Adrenal gland (tissue), 9 donors: ENCODE measurements at regions not wholly inside any gene's neighbourhood (a gene's known extent, or its start where the extent isn't known, plus 50 kb on each side); places are given as distances from the start of the nearest gene placed in this dataset.

ENCODE experiments used
- DNase-seq, 7 donors: peaks; one replicate each; pipeline ENCODE4 v3.0.0-alpha.2; 2019 to 2020
- H3K27ac ChIP-seq, 5 donors: fragments of 200-600 bp; sonication (generic) in 4 of 5; 1 replicate in 3 of 5; 2 replicates in 2 of 5; pipeline versions ENCODE4 v1.5.1 to v1.8.0; 2016 to 2020; ENCODE audit warnings: mild to moderate bottlenecking in 1 of 5
- H3K27me3 ChIP-seq: fragments of 200-600 bp; 2 replicates; pipeline ENCODE4 v1.8.0; 2021
- H3K36me3 ChIP-seq, 2 donors: fragments of 200-600 bp; replicated peaks in 1 of 2; 1 replicate in 1 of 2; 2 replicates in 1 of 2; pipeline versions ENCODE4 v1.5.1 to v1.8.0; 2018 to 2022
- H3K4me1 ChIP-seq, 2 donors: fragments of 200-600 bp; replicated peaks in 1 of 2; 1 replicate in 1 of 2; 2 replicates in 1 of 2; pipeline versions ENCODE4 v1.5.1 to v1.8.0; 2018 to 2021
- H3K4me3 ChIP-seq, 4 donors: fragments of 200-600 bp; sonication (generic) in 3 of 4; one replicate each; pipeline ENCODE4 v1.5.1; 2016 to 2018
- H3K9me3 ChIP-seq, 3 donors: fragments of 200-600 bp; sonication (generic) in 1 of 3; replicated peaks in 1 of 3; 1 replicate in 2 of 3; 2 replicates in 1 of 3; pipeline versions ENCODE4 v1.5.1 to v1.8.0; 2016 to 2021
- POLR2A ChIP-seq, 2 donors: fragments of 450-650 bp; IDR thresholded peaks; one replicate each; pipeline ENCODE4 v1.6.1; 2017; ENCODE audit warnings: antibody characterized with exemption in 2 of 2, mild to moderate bottlenecking in 2 of 2, moderate library complexity in 1 of 2
- WGBS, 4 donors: extraction: QIAGEN DNeasy Blood & Tissue Kit in 2 of 4; methylation state at CpG; one replicate each; pipeline versions ENCODE4 v1.1.5 to v1.1.7; 2013 to 2017; 5-methylcytosine and 5-hydroxymethylcytosine counted together
- intact Hi-C, 2 donors: fragments of 100-400 bp; cut with DNase I; formaldehyde crosslinking; loops; one replicate each; pipeline versions ENCODE4 v1.14.1 to v1.15.0; 2022 to 2023
- TF ChIP-seq, protein P1 (sequence below), 6 experiments: fragments of 450-650 bp in 4 of 6; fragments of 200-600 bp in 2 of 6; sonication (generic) in 1 of 6; IDR thresholded peaks; 1 replicate in 5 of 6; 2 replicates in 1 of 6; pipeline versions ENCODE4 v1.5.1 to v1.8.0; 2016 to 2021; ENCODE audit warnings: antibody characterized with exemption in 6 of 6, mild to moderate bottlenecking in 2 of 6, moderate library complexity in 1 of 6
- donor health status: healthy with polysubstance abuse.
- donor health status: Bipolar disorder and iron deficiency.
- donor health status: DM: yes; HTN: yes; CAD: no.
- donor health status: DM: no; HTN: no; CAD: no.
- donor health status: DM: no; HTN: no; CAD: no.

- intact Hi-C loops = loop anchor here in 1 of 2 donors (10.0 kb wide), 1 partner anchor 591 kb away; no protein-coding TSS in a partner anchor
- no peak for DNase-seq
- H3K36me3 ChIP-seq = no peaks in the 10 kb centered on the region
- H3K27me3 ChIP-seq = no peaks in the 10 kb centered on the region
- no peak overlapping the region for H3K4me3 ChIP-seq
- H3K27ac ChIP-seq = no peak overlapping the region
- no peak for TF ChIP-seq POLR2A (IDR thresholded peaks at IDR 0.05)
- TF ChIP-seq, protein P1, sequence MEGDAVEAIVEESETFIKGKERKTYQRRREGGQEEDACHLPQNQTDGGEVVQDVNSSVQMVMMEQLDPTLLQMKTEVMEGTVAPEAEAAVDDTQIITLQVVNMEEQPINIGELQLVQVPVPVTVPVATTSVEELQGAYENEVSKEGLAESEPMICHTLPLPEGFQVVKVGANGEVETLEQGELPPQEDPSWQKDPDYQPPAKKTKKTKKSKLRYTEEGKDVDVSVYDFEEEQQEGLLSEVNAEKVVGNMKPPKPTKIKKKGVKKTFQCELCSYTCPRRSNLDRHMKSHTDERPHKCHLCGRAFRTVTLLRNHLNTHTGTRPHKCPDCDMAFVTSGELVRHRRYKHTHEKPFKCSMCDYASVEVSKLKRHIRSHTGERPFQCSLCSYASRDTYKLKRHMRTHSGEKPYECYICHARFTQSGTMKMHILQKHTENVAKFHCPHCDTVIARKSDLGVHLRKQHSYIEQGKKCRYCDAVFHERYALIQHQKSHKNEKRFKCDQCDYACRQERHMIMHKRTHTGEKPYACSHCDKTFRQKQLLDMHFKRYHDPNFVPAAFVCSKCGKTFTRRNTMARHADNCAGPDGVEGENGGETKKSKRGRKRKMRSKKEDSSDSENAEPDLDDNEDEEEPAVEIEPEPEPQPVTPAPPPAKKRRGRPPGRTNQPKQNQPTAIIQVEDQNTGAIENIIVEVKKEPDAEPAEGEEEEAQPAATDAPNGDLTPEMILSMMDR (IDR thresholded peaks at IDR 0.05) = no peak
- H3K9me3 ChIP-seq = no peaks in the 10 kb centered on the region
- H3K4me1 ChIP-seq = no peaks in the 10 kb centered on the region
Observed at GRCh38 chr5:129173771-129174170, 79.2 kb downstream of the ISOC1 start.

DNA sequence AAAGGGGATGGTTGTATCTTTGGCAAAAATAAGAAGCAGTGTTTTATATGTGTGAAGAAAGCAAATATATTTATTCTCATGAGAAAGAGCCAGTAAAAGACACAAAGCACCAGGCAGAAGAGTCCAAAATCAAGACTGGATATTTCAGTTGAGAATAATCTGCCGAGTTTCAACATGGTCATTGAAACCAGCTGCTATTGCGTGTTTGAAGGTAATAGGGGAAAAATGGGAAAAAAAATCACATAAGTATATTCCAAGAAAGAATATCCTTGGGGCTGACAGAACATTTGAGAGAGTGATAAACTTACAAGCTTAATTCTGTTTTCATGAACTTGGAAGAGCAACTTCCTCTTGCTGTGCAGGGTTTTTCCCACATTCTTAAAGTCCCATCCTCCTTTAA is 79.9 kb downstream of the ISOC1 start:
- Histone ChIP-seq H3K27me3 (no peaks in the 10 kb centered on the region), H3K4me1 (no peaks in the 10 kb centered on the region), H3K36me3 (no peaks in the 10 kb centered on the region), H3K4me3 (no peak overlapping the region), H3K9me3 (no peaks in the 10 kb centered on the region), H3K27ac (no peak overlapping the region)
- 61 to 81% (median 77%) methylated on average over 2 of the region's 2 CpGs for WGBS, 4 donors
- intact Hi-C loops = loop anchor here in 1 of 2 donors (10.0 kb wide), 1 partner anchor 590 kb away; no protein-coding TSS in a partner anchor
- DNase-seq = no peak
- TF ChIP-seq, protein P1 (IDR thresholded peaks at IDR 0.05) = no peak
- TF ChIP-seq POLR2A (IDR thresholded peaks at IDR 0.05) = no peak

DNA sequence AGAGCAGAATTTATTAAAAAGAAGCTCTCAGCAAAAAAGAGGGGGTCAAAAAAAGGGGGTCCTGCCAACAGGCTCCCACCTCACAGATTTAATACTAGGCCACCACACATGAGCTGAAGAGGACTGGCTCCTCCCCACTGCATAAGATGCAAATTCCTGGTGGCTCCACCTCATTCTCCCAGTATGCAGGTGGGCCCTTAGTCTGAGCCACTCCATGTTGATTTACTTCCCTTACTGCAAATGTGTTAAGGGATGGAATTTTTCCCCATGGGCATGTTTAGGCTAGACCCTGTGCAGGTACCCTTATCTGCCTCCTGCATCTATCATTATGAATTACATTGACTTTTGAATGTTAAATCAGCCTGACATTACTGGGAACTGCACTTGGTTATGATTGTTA is 82.9 kb downstream of the ISOC1 start:
- intact Hi-C loops = loop anchor here in 1 of 2 donors (10.0 kb wide), 1 partner anchor 587 kb away; no protein-coding TSS in a partner anchor
- no peak overlapping the region for H3K4me3 ChIP-seq
- no peaks in the 10 kb centered on the region for H3K9me3 ChIP-seq
- no peaks in the 10 kb centered on the region for H3K36me3 ChIP-seq
- TF ChIP-seq, protein P1 (IDR thresholded peaks at IDR 0.05) = no peak
- no peak for TF ChIP-seq POLR2A (IDR thresholded peaks at IDR 0.05)
- H3K27me3 ChIP-seq = no peaks in the 10 kb centered on the region
- no peak overlapping the region for H3K27ac ChIP-seq
- H3K4me1 ChIP-seq = no peaks in the 10 kb centered on the region
- no peak for DNase-seq

DNA sequence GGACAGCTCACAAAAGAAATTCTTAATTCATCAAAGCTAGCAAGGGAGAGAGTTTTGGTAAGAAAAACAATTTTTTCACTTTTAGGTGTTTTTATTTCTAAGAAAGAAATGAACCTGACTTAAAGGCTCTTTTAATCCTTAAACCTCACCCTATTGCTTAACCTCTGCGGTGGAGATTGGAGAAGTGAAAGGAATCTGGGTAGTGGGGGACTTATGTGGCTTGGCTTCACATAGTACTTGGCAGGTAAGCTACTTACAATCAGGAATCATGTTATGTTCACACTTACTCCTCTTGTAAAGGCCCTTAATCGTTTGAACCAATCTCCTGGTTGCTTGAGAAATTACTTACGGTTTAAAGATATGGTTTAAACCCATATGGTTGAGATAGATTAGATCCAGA is 104.8 kb downstream of the ISOC1 start:
- no peak for DNase-seq
- no peaks in the 10 kb centered on the region for H3K4me1 ChIP-seq
- H3K4me3 ChIP-seq = no peak overlapping the region
- WGBS, 4 donors = 72 to 82% (median 77%) methylated on average over 3 of the region's 3 CpGs
- H3K9me3 ChIP-seq = no peaks in the 10 kb centered on the region
- H3K27me3 ChIP-seq = no peaks in the 10 kb centered on the region
- intact Hi-C loops = no loop called here
- TF ChIP-seq POLR2A (IDR thresholded peaks at IDR 0.05) = no peak
- H3K36me3 ChIP-seq = no peaks in the 10 kb centered on the region
- no peak overlapping the region for H3K27ac ChIP-seq

- H3K9me3 ChIP-seq = no peaks in the 10 kb centered on the region
- no peaks in the 10 kb centered on the region for H3K4me1 ChIP-seq
Observed at GRCh38 chr5:129204525-129204924, 110.0 kb downstream of the ISOC1 start.

More at GRCh38 chr5:129204525-129204924, 110.0 kb downstream of the ISOC1 start:
- intact Hi-C loops = no loop called here
- Histone ChIP-seq H3K4me3 (no peak overlapping the region), H3K27ac (no peak overlapping the region), H3K36me3 (no peaks in the 10 kb centered on the region), H3K27me3 (no peaks in the 10 kb centered on the region)
- WGBS, 4 donors = 83 to 89% (median 85%) methylated on average over 1 of the region's 1 CpG
- no peak for DNase-seq
- TF ChIP-seq, protein P1 (IDR thresholded peaks at IDR 0.05) = no peak
- TF ChIP-seq POLR2A (IDR thresholded peaks at IDR 0.05) = no peak
